AG09319 (cell line): ENCODE measurements at regions not wholly inside any gene's neighbourhood (a gene's known extent, or its start where the extent isn't known, plus 50 kb on each side); places are given as distances from the start of the nearest gene placed in this dataset.

Source experiments
- DNase-seq: peaks from one replicate; pipeline ENCODE4 v3.0.0-alpha.2; 2010; ENCODE audit warnings: low read depth; ENCODE audit errors: extremely low read depth
- CTCF ChIP-seq: IDR thresholded peaks from 2 replicates; pipeline ENCODE4 v1.5.1; 2011; ENCODE audit warnings: low read depth, mild to moderate bottlenecking, inconsistent platforms, low read length, moderate library complexity

- no peak for DNase-seq
- no peak for TF ChIP-seq CTCF
Observed at GRCh38 chr2:217339753-217340152, 479.9 kb upstream of the TNP1 start.

GRCh38 chr2:217338306-217338916 lies 478.5 kb upstream of the TNP1 start:
- DNase-seq: peak; percentile 72
- no peak for TF ChIP-seq CTCF

- no peak for DNase-seq
- no peak for TF ChIP-seq CTCF
Observed at GRCh38 chr2:217337771-217338170, 477.9 kb upstream of the TNP1 start.

- no peak for TF ChIP-seq CTCF
- no peak for DNase-seq
Observed at GRCh38 chr2:217336694-217337093, 476.8 kb upstream of the TNP1 start.

GRCh38 chr2:217335341-217335966 lies 475.6 kb upstream of the TNP1 start:
- DNase-seq: no peak
- TF ChIP-seq CTCF: no peak

- no peak for DNase-seq
- TF ChIP-seq CTCF: no peak
Observed at GRCh38 chr2:217334561-217334960, 474.7 kb upstream of the TNP1 start.

- no peak for DNase-seq
- no peak for TF ChIP-seq CTCF
Observed at GRCh38 chr2:217332866-217333265, 473.0 kb upstream of the TNP1 start.
